Tibial artery (tissue), 4 donors: ENCODE measurements at regions not wholly inside any gene's neighbourhood (a gene's known extent, or its start where the extent isn't known, plus 50 kb on each side); places are given as distances from the start of the nearest gene placed in this dataset.

Experiments used
- DNase-seq, 2 donors: peaks; one replicate each; pipeline ENCODE4 v3.0.0-alpha.2; 2019
- H3K27ac ChIP-seq, 2 donors: fragments of 200-600 bp; sonication (generic) in 1 of 2; 1 replicate in 1 of 2; 2 replicates in 1 of 2; pipeline ENCODE4 v1.5.1; 2018 to 2019; ENCODE audit warnings: mild to moderate bottlenecking in 1 of 2
- H3K27me3 ChIP-seq, 2 donors: fragments of 200-600 bp; sonication (generic) in 1 of 2; one replicate each; pipeline versions ENCODE4 v1.5.1 to v1.6.0; 2016 to 2019
- H3K36me3 ChIP-seq, 3 donors: fragments of 200-600 bp; sonication (generic) in 2 of 3; one replicate each; pipeline ENCODE4 v1.5.1; 2016 to 2019; ENCODE audit warnings: mild to moderate bottlenecking in 2 of 3
- H3K4me1 ChIP-seq, 4 donors: fragments of 200-600 bp; sonication (generic) in 2 of 4; 1 replicate in 3 of 4; 2 replicates in 1 of 4; pipeline ENCODE4 v1.5.1; 2016 to 2019
- H3K4me3 ChIP-seq, 2 donors: fragments of 200-600 bp; sonication (generic) in 1 of 2; 1 replicate in 1 of 2; 2 replicates in 1 of 2; pipeline ENCODE4 v1.5.1; 2018 to 2019; ENCODE audit warnings: mild to moderate bottlenecking in 2 of 2
- H3K9me3 ChIP-seq, 3 donors: fragments of 200-600 bp; sonication (generic) in 1 of 3; one replicate each; pipeline ENCODE4 v1.5.1; 2016 to 2019
- CTCF ChIP-seq, 2 experiments: fragments of 200-600 bp in 1 of 2; fragments of 450-650 bp in 1 of 2; IDR thresholded peaks; one replicate each; pipeline ENCODE4 v1.5.1; 2017 to 2019; ENCODE audit warnings: antibody characterized with exemption in 2 of 2, mild to moderate bottlenecking in 1 of 2, moderate library complexity in 1 of 2
- intact Hi-C: fragments of 100-400 bp; cut with DNase I; formaldehyde crosslinking; loops from one replicate; pipeline ENCODE4 v1.15.0; 2023; ENCODE audit warnings: low total_unique reads

GRCh38 chr7:119931230-119931824 lies 341.6 kb upstream of the KCND2 start:
- intact Hi-C loops = no loop called here

GRCh38 chr7:119935418-119936025 lies 337.5 kb upstream of the KCND2 start:
- intact Hi-C loops = loop anchor here (2.0 kb wide), 1 partner anchor 337 kb away; the partner anchor contains the start of gene KCND2
- no peak for DNase-seq
- no peaks in the 10 kb centered on the region for H3K4me1 ChIP-seq

More at GRCh38 chr7:119931230-119931824, 341.6 kb upstream of the KCND2 start:
- Histone ChIP-seq H3K27ac (no peak overlapping the region), H3K36me3 (no peaks in the 10 kb centered on the region), H3K4me1 (no peaks in the 10 kb centered on the region), H3K4me3 (no peak overlapping the region), H3K27me3 (no peaks in the 10 kb centered on the region), H3K9me3 (no peaks in the 10 kb centered on the region)
- no peak for TF ChIP-seq CTCF (IDR thresholded peaks at IDR 0.05)
- no peak for DNase-seq

GRCh38 chr7:119936836-119937235 lies 336.1 kb upstream of the KCND2 start:
- Histone ChIP-seq H3K4me3 (no peak overlapping the region), H3K4me1 (no peaks in the 10 kb centered on the region), H3K27me3 (no peaks in the 10 kb centered on the region), H3K36me3 (no peaks in the 10 kb centered on the region), H3K27ac (no peak overlapping the region), H3K9me3 (no peaks in the 10 kb centered on the region)
- TF ChIP-seq CTCF (IDR thresholded peaks at IDR 0.05) = no peak
- DNase-seq = no peak
- intact Hi-C loops = no loop called here

More at GRCh38 chr7:119935418-119936025, 337.5 kb upstream of the KCND2 start:
- no peak overlapping the region for H3K4me3 ChIP-seq
- no peaks in the 10 kb centered on the region for H3K9me3 ChIP-seq
- no peaks in the 10 kb centered on the region for H3K36me3 ChIP-seq
- no peaks in the 10 kb centered on the region for H3K27me3 ChIP-seq
- H3K27ac ChIP-seq = no peak overlapping the region
- peak; percentile 32 to 46 for TF ChIP-seq CTCF (IDR thresholded peaks at IDR 0.05)

- Histone ChIP-seq H3K4me3 (no peak overlapping the region), H3K9me3 (no peaks in the 10 kb centered on the region), H3K27me3 (no peaks in the 10 kb centered on the region), H3K27ac (no peak overlapping the region), H3K4me1 (no peaks in the 10 kb centered on the region), H3K36me3 (no peaks in the 10 kb centered on the region)
- DNase-seq = no peak
- no peak for TF ChIP-seq CTCF (IDR thresholded peaks at IDR 0.05)
- intact Hi-C loops = no loop called here
Measured at GRCh38 chr7:119937745-119938144, 335.2 kb upstream of the KCND2 start.

- no peak for TF ChIP-seq CTCF (IDR thresholded peaks at IDR 0.05)
- H3K27ac ChIP-seq = no peak overlapping the region
- no peaks in the 10 kb centered on the region for H3K36me3 ChIP-seq
- no peaks in the 10 kb centered on the region for H3K4me1 ChIP-seq
- no peaks in the 10 kb centered on the region for H3K27me3 ChIP-seq
- DNase-seq = no peak
- intact Hi-C loops = no loop called here
- no peak overlapping the region for H3K4me3 ChIP-seq
- H3K9me3 ChIP-seq = no peaks in the 10 kb centered on the region
Measured at GRCh38 chr7:119943942-119944600, 328.9 kb upstream of the KCND2 start.
